Left hindlimb (tissue), 1 donor: ENCODE measurements at regions not wholly inside any gene's neighbourhood (a gene's known extent, or its start where the extent isn't known, plus 50 kb on each side); places are given as distances from the start of the nearest gene placed in this dataset.

Experiments
- DNase-seq: peaks from one replicate; pipeline ENCODE4 v3.0.0-alpha.2; 2018

DNA sequence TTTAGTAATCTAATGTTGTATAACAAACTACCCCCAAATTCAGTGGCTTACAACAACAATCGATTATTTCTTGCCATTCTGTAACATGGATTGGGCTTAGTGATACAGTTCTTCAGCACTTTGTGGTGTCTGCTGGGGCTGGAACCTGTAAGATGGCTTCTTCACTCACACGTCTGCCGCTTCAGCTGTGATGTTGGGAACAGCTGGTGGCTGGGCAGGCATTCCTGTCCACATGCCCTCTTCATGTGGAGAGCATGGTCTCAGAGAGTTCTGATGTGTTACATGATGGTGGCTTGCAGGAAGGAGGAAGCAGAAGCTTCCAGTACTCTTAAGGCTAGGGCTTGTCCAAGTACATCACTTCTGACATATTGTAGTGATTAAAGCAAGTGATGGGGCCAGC is 276.9 kb downstream of the PTBP2 start:
- DNase-seq = no peak

- no peak for DNase-seq
Measured at GRCh38 chr1:96999191-96999590, 277.6 kb downstream of the PTBP2 start.

GRCh38 chr1:97004054-97004453 is 282.5 kb downstream of the PTBP2 start:
- DNase-seq = no peak

GRCh38 chr1:97004743-97005142 is 283.2 kb downstream of the PTBP2 start:
- no peak for DNase-seq

DNA sequence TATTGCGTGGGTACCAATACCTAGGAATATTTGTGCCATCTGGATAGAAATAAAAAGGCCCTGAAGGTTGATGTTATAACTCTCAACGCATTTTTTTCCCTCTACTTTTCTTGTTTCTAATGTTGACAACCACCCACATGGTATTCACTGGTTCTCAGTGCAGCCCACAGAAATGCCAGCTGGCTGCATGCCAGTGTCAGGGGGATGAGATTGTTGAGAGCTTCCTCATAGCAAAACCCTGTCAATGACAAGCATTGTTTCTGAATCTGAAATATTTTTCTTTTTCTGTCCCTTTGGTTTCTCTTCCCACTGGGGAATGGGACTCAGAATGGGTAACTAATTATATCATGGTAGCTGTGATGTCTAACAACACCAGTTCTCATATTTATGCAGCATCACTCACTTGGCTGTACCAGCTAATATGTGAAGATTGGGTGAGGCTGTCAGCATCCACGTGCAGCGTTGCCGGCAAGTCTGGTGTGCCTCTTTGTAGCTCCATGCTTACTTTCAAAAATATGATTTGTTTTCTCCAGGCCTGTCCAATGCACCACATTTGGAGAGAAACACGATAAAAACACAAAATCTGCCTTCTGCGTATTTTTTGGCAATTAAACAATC is 284.6 kb downstream of the PTBP2 start:
- peak; percentile 43 for DNase-seq

- no peak for DNase-seq
Measured at GRCh38 chr1:97007840-97008604, 286.4 kb downstream of the PTBP2 start.

DNA sequence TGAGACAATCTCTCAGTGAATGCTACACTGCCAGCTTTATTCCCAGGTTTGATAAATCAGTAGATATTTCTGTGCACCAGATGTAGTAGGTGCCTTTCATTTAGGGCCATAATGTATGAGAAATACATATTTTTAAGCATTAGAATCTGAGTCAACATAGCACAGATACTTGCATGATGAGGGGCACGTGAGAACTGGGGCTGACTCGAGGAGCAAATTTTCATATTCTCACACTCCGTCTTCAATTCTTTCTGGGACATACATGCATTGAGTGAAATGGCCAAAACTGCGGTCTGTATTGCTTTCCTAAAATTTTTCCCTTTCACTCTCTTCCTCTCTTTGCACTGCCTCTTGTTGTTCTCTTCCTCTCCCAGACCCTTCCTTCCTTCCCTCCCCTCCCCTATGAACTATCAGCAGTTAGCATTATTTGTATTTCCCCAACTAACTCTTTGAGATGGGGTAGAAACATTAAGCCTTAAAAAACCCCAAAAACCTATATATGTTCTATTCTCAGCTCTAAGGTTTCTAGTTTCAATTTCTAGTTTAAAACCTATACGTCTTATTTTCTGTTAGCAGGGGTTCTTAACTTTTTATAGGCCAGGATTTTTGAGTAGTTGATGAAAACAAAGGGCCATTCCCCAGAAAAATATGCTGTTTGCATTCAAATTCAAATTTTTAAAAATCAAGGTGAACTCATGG is 289.1 kb downstream of the PTBP2 start:
- no peak for DNase-seq

- no peak for DNase-seq
Measured at GRCh38 chr1:97013136-97013535, 291.6 kb downstream of the PTBP2 start.

GRCh38 chr1:97013941-97014340 is 292.4 kb downstream of the PTBP2 start:
- DNase-seq = no peak

- no peak for DNase-seq
Measured at GRCh38 chr1:97014426-97014825, 292.8 kb downstream of the PTBP2 start.

DNA sequence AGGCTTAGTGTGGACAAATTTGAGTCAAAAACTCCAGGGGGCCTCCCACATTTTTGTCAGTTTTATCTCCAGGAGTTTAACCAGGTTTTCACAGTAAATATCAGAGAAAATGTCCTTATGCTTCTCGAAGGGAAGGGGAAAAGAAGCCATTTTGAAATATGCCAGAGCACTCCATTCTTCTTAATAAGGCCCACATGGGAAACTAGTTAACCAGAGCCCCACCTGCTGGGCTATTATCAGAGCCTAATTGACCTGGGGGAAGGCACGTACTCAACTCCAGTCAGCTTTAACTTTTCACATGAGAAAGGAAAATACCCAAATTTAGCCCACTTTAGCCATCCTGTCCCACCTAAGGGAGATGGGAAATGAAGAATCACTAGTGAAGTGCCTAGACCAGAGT is 296.3 kb downstream of the PTBP2 start:
- DNase-seq = no peak
